Duodenal mucosa (tissue), 2 donors: ENCODE measurements at regions not wholly inside any gene's neighbourhood (a gene's known extent, or its start where the extent isn't known, plus 50 kb on each side); places are given as distances from the start of the nearest gene placed in this dataset.

ENCODE experiments used
- H3K27ac ChIP-seq: one replicate; pipeline ENCODE4 v1.7.0; 2013; ENCODE audit warnings: low read depth, low read length
- H3K27me3 ChIP-seq, 2 donors: one replicate each; pipeline ENCODE4 v1.7.0; 2013; ENCODE audit warnings: low read length in 2 of 2, control low read depth in 1 of 2; ENCODE audit not compliant: insufficient read depth in 2 of 2, control insufficient read depth in 1 of 2
- H3K36me3 ChIP-seq, 2 donors: one replicate each; pipeline ENCODE4 v1.7.0; 2013; ENCODE audit warnings: low read length in 2 of 2, control low read depth in 1 of 2; ENCODE audit not compliant: insufficient read depth in 2 of 2, control insufficient read depth in 1 of 2
- H3K4me1 ChIP-seq, 2 donors: one replicate each; pipeline ENCODE4 v1.7.0; 2013; ENCODE audit warnings: low read length in 2 of 2, control low read depth in 1 of 2; ENCODE audit not compliant: insufficient read depth in 2 of 2, control insufficient read depth in 1 of 2
- H3K4me3 ChIP-seq, 2 donors: one replicate each; pipeline ENCODE4 v1.7.0; 2013; ENCODE audit warnings: low read length in 2 of 2, low read depth in 1 of 2
- H3K9ac ChIP-seq, 2 donors: one replicate each; pipeline ENCODE4 v1.7.0; 2013; ENCODE audit warnings: low read length in 2 of 2, low read depth in 1 of 2
- H3K9me3 ChIP-seq, 2 donors: one replicate each; pipeline ENCODE4 v1.7.0; 2013; ENCODE audit warnings: low read length in 2 of 2, control low read depth in 1 of 2; ENCODE audit not compliant: control insufficient read depth in 1 of 2

DNA sequence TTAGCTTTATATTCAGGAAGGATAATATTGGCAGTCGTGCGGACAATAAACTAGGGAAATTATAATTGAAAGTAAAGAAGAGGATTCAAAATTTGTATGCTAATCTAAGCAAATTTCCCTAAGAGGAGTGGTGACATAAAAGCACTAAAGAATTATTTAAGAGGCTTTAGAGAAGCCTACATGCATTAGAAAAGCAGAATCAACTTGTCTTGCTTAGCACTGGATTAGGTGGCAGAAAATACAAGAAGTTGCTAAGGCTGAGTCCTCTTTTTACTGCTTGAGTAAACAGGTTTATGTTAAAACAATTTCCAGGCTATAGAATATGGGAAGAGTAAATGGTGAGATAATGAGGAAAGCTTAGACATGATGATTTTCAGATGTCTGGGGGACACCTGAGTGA, 991.5 kb downstream of the PCDH18 start:
- Histone ChIP-seq H3K27ac (no peak overlapping the region), H3K4me1 (no peaks in the 10 kb centered on the region), H3K36me3 (no peaks in the 10 kb centered on the region), H3K9ac (no peak overlapping the region), H3K27me3 (no peaks in the 10 kb centered on the region), H3K4me3 (no peak overlapping the region), H3K9me3 (peaks cover 0 to 4% of the 10 kb centered on the region in 2 donors)

DNA sequence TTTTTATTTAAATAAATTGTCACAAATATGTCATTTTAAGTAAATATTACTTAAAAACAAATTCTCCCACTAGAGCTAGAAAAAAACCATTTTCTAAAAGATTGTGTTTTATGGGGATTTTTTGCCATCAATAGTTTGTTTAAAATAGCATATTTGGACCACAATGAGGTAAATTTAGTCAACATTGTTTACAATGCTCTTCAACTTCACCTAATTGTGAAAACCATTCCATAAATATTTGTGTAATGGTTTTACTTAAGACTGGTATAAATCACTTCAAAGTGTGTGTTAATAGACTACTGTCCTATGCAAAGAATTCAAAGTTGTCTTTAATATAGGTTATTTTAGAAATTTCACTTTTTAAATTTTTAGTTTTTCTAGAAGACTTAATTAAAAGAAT, 1004.2 kb downstream of the PCDH18 start:
- no peaks in the 10 kb centered on the region for H3K36me3 ChIP-seq
- H3K27ac ChIP-seq, result no peak overlapping the region

GRCh38 chr4:136526517-136526916, 1005.8 kb downstream of the PCDH18 start:
- Histone ChIP-seq H3K36me3 (no peaks in the 10 kb centered on the region), H3K27me3 (no peaks in the 10 kb centered on the region), H3K4me3 (no peak overlapping the region), H3K27ac (no peak overlapping the region), H3K9ac (no peak overlapping the region), H3K4me1 (no peaks in the 10 kb centered on the region), H3K9me3 (no peaks in the 10 kb centered on the region)

More for the DNA sequence above, 1004.2 kb downstream of the PCDH18 start:
- Histone ChIP-seq H3K4me1 (no peaks in the 10 kb centered on the region), H3K9ac (no peak overlapping the region), H3K27me3 (no peaks in the 10 kb centered on the region), H3K9me3 (no peaks in the 10 kb centered on the region), H3K4me3 (no peak overlapping the region)

- Histone ChIP-seq H3K27ac (no peak overlapping the region), H3K9me3 (peaks cover 0 to 3% of the 10 kb centered on the region in 2 donors), H3K9ac (no peak overlapping the region), H3K4me3 (no peak overlapping the region), H3K36me3 (no peaks in the 10 kb centered on the region), H3K27me3 (no peaks in the 10 kb centered on the region), H3K4me1 (no peaks in the 10 kb centered on the region)
Measured at GRCh38 chr4:136524039-136524438, 1008.3 kb downstream of the PCDH18 start.

GRCh38 chr4:136516371-136516770, 1015.9 kb downstream of the PCDH18 start:
- Histone ChIP-seq H3K9ac (no peak overlapping the region), H3K4me3 (no peak overlapping the region), H3K9me3 (peaks cover 0 to 3% of the 10 kb centered on the region in 2 donors), H3K27me3 (no peaks in the 10 kb centered on the region), H3K4me1 (no peaks in the 10 kb centered on the region), H3K27ac (no peak overlapping the region), H3K36me3 (no peaks in the 10 kb centered on the region)

DNA sequence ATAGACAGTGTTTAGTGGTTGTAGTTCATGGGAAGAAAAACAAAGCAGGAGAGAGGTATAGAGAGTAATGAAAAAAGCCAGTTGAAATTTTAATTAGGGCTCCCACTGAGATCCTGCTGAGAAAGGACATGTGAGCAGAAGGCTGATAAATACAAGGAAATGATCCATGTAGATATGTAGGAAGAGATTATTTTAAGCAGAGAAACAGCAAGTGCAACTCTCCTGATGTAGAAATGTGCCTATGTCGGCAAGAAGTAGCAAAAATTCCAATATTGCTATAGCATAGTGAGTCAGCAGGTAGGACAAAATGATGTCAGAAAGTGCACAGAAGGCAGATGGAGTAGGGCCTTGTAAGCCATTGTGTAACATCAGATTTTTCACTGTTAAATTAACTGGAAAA, 1027.3 kb downstream of the PCDH18 start:
- Histone ChIP-seq H3K4me3 (no peak overlapping the region), H3K36me3 (no peaks in the 10 kb centered on the region), H3K27ac (no peak overlapping the region), H3K9ac (no peak overlapping the region), H3K4me1 (no peaks in the 10 kb centered on the region), H3K9me3 (no peaks in the 10 kb centered on the region), H3K27me3 (no peaks in the 10 kb centered on the region)

DNA sequence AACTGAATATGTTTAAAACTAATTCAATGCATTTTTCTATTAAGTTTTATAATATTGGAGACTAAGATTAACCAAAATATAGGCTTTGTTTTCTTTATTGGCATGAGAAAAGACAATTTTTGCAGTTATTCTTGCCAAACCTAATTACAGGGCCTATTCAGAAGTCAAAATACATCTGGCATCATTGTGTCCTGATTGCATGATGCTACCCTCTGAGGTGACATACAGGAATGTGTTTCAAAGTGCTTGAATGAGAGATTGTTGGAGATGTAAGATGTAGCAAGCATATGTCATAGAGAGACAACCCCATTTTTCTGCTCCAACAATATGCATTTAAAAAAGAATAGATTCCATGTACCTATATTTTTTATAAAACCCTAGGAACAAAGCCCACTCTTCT, 1036.4 kb downstream of the PCDH18 start:
- no peak overlapping the region for H3K27ac ChIP-seq

GRCh38 chr4:136495076-136495475, 1037.2 kb downstream of the PCDH18 start:
- Histone ChIP-seq H3K36me3 (no peaks in the 10 kb centered on the region), H3K4me1 (no peaks in the 10 kb centered on the region), H3K4me3 (no peak overlapping the region), H3K9ac (no peak overlapping the region), H3K27ac (no peak overlapping the region), H3K27me3 (no peaks in the 10 kb centered on the region), H3K9me3 (no peaks in the 10 kb centered on the region)

More for the DNA sequence above, 1036.4 kb downstream of the PCDH18 start:
- Histone ChIP-seq H3K9ac (no peak overlapping the region), H3K9me3 (no peaks in the 10 kb centered on the region), H3K4me1 (no peaks in the 10 kb centered on the region), H3K36me3 (no peaks in the 10 kb centered on the region), H3K27me3 (no peaks in the 10 kb centered on the region), H3K4me3 (no peak overlapping the region)

DNA sequence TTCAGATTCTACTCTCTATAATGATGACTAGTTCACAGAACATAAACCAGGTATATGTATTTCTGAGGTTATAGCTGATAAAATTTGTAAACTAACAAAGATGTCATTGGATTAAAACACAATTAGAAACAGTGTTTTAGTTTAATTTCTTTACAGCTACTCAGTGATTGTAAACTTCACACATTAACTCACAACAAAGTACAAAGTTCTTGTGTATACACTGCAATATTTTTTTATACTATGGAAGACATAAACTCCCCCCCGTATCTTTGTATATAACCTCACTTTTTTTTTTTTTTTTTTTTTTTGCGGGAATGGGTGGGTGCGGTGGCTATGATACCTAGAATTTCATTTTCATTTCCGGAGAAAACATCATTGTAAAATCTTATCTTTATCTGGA, 1043.2 kb downstream of the PCDH18 start:
- Histone ChIP-seq H3K9ac (no peak overlapping the region), H3K4me3 (no peak overlapping the region), H3K9me3 (peaks cover 0 to 13% of the 10 kb centered on the region in 2 donors), H3K36me3 (no peaks in the 10 kb centered on the region), H3K27me3 (no peaks in the 10 kb centered on the region), H3K27ac (no peak overlapping the region), H3K4me1 (no peaks in the 10 kb centered on the region)

DNA sequence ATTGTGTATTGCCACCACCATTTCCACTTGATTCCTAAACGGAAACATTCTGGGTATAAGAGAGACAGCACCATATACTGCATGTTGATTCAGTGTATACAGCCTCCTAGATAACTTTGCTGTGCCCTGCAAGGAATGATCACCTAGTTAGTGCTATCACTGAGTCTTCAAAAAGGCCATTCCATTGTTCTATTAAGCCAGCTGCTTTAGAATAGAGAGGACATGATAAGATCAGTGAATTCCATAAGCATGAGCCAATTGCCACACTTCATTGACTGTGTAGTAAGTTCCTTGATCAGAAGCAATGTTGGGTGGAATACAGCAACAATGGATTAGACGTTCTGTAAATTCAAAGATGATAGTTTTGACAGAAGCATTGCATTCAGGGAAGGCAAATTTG, 1047.3 kb downstream of the PCDH18 start:
- Histone ChIP-seq H3K9me3 (peaks cover 0 to 13% of the 10 kb centered on the region in 2 donors), H3K36me3 (no peaks in the 10 kb centered on the region), H3K27ac (no peak overlapping the region), H3K27me3 (no peaks in the 10 kb centered on the region), H3K9ac (no peak overlapping the region), H3K4me1 (no peaks in the 10 kb centered on the region), H3K4me3 (no peak overlapping the region)

- Histone ChIP-seq H3K4me1 (no peaks in the 10 kb centered on the region), H3K27ac (no peak overlapping the region), H3K36me3 (no peaks in the 10 kb centered on the region), H3K27me3 (no peaks in the 10 kb centered on the region), H3K9me3 (no peaks in the 10 kb centered on the region), H3K4me3 (no peak overlapping the region), H3K9ac (no peak overlapping the region)
Measured at GRCh38 chr4:136476753-136477152, 1055.5 kb downstream of the PCDH18 start.
